Endothelial cell of umbilical vein (primary cell): ENCODE measurements at regions not wholly inside any gene's neighbourhood (a gene's known extent, or its start where the extent isn't known, plus 50 kb on each side); places are given as distances from the start of the nearest gene placed in this dataset.

Source experiments
- BruUV-seq: library from RNA; stranded (reverse); fragments of 400-500 nt; replicated peaks from 2 replicates; lab custom pipeline; 2021; lab: Mats Ljungman, UMichigan
- CTCF ChIA-PET: fragments of 300-600, 350-600 bp; sonication (Branson Sonifier 250); formaldehyde crosslinking; loops from one replicate; lab custom pipeline; 2021; ENCODE audit warnings: antibody characterized with exemption, inconsistent platforms; lab: Charles Lee
- POLR2A ChIA-PET: fragments of 300-600, 350-600 bp; sonication (Branson Sonifier 250); formaldehyde crosslinking; loops from one replicate; lab custom pipeline; 2021; ENCODE audit warnings: antibody characterized with exemption, inconsistent platforms; lab: Charles Lee
- DNase-seq: peaks from one replicate; pipeline ENCODE4 v3.0.0-alpha.2; 2011; ENCODE audit warnings: low read depth, low spot score
- FAIRE-seq: peaks from 2 replicates; lab custom pipeline; 2011; peaks lifted over from hg19 to GRCh38; lab: Jason Lieb, UNC
- H2AFZ ChIP-seq: 2 replicates; pipeline ENCODE4 v1.6.0; 2012; ENCODE audit warnings: low read depth, low read length, control low read depth, inconsistent platforms
- H3K27ac ChIP-seq: 2 replicates; pipeline ENCODE4 v1.5.1; 2011; ENCODE audit warnings: low read depth, mild to moderate bottlenecking, control low read depth, low read length, moderate library complexity; ENCODE audit not compliant: insufficient read depth
- H3K27me3 ChIP-seq, 2 experiments: 2 replicates each; pipeline versions ENCODE4 v1.6.0 to v1.6.1; 2011; ENCODE audit warnings: low read length in 2 of 2, mixed read lengths in 1 of 2; ENCODE audit not compliant: control insufficient read depth in 2 of 2, insufficient read depth in 2 of 2
- H3K36me3 ChIP-seq, 2 experiments: 2 replicates in 1 of 2; 3 replicates in 1 of 2; pipeline ENCODE4 v1.5.1; 2011; ENCODE audit warnings: low read length in 2 of 2, mild to moderate bottlenecking in 1 of 2, moderate library complexity in 1 of 2; ENCODE audit not compliant: control insufficient read depth in 2 of 2, insufficient read depth in 2 of 2; ENCODE audit errors: extremely low read depth in 1 of 2
- H3K4me1 ChIP-seq: 3 replicates; pipeline ENCODE4 v1.5.1; 2011; ENCODE audit warnings: mild to moderate bottlenecking, low read length; ENCODE audit not compliant: control insufficient read depth, insufficient read depth; ENCODE audit errors: extremely low read depth
- H3K4me2 ChIP-seq: 2 replicates; pipeline ENCODE4 v1.6.1; 2011; ENCODE audit warnings: low read length, control low read depth, mixed read lengths; ENCODE audit not compliant: insufficient read depth
- H3K4me3 ChIP-seq, 3 experiments: fragments of 200-600 bp in 1 of 3; sonication (generic), shearing (Covaris generic) in 1 of 3; replicated peaks in 1 of 3; 2 replicates each; pipeline ENCODE4 v1.5.1; 2011 to 2016; ENCODE audit warnings: control low read depth in 3 of 3, low read length in 3 of 3, mild to moderate bottlenecking in 2 of 3, inconsistent platforms in 1 of 3, low read depth in 1 of 3, moderate library complexity in 1 of 3; ENCODE audit not compliant: insufficient read depth in 1 of 3
- H3K79me2 ChIP-seq: 2 replicates; pipeline ENCODE4 v1.6.0; 2012; ENCODE audit warnings: low read length, inconsistent platforms; ENCODE audit not compliant: control insufficient read depth, insufficient read depth
- H3K9ac ChIP-seq: replicated peaks from 2 replicates; pipeline ENCODE3; 2011; ENCODE audit warnings: low read length, control low read depth; ENCODE audit not compliant: insufficient read depth; ENCODE audit errors: extremely low read depth
- H3K9me1 ChIP-seq: replicated peaks from 3 replicates; pipeline ENCODE4 v1.6.0; 2011; ENCODE audit warnings: mild to moderate bottlenecking, low read length; ENCODE audit not compliant: control insufficient read depth, insufficient read depth; ENCODE audit errors: extremely low read depth
- H3K9me3 ChIP-seq: replicated peaks from 2 replicates; pipeline ENCODE4 v1.5.1; 2012; ENCODE audit warnings: low read length, inconsistent platforms; ENCODE audit not compliant: control insufficient read depth, insufficient read depth
- H4K20me1 ChIP-seq: replicated peaks from 2 replicates; pipeline ENCODE3; 2011; ENCODE audit warnings: mild to moderate bottlenecking, low read length; ENCODE audit not compliant: control insufficient read depth, insufficient read depth; ENCODE audit errors: extremely low read depth
- EZH2 ChIP-seq: IDR thresholded peaks from 2 replicates; pipeline ENCODE4 v1.6.1; 2012; ENCODE audit warnings: borderline replicate concordance, low read depth, mild to moderate bottlenecking, moderate library complexity, low read length, inconsistent platforms; ENCODE audit not compliant: severe bottlenecking
- FOS ChIP-seq: IDR thresholded peaks from 2 replicates; pipeline ENCODE4 v1.6.1; 2011; ENCODE audit warnings: mild to moderate bottlenecking, low read length, moderate library complexity, borderline replicate concordance; ENCODE audit not compliant: insufficient read depth
- GATA2 ChIP-seq: IDR thresholded peaks from 2 replicates; pipeline ENCODE4 v1.7.0; 2011; ENCODE audit warnings: low read depth, mild to moderate bottlenecking, moderate library complexity, mixed read lengths, low read length; ENCODE audit not compliant: insufficient read length, insufficient read depth
- JUN ChIP-seq: IDR thresholded peaks from 2 replicates; pipeline ENCODE4 v1.6.1; 2011; ENCODE audit warnings: borderline replicate concordance, low read depth; ENCODE audit not compliant: insufficient read length, insufficient read depth
- MYC ChIP-seq: IDR thresholded peaks from one replicate; pipeline ENCODE4 v1.6.1; 2011; ENCODE audit warnings: mild to moderate bottlenecking, low read depth, low read length
- POLR2A ChIP-seq: IDR thresholded peaks from 2 replicates; pipeline ENCODE4 v1.6.1; 2012; ENCODE audit warnings: low read depth, mild to moderate bottlenecking, control low read depth, low read length
- POLR2AphosphoS5 ChIP-seq: IDR thresholded peaks from 2 replicates; pipeline ENCODE4 v1.6.1; 2012; ENCODE audit warnings: low read depth, mild to moderate bottlenecking, control low read depth, low read length, moderate library complexity; ENCODE audit not compliant: insufficient read depth
- dilution Hi-C: fragments of 300-500 bp; cut with MboI; formaldehyde crosslinking; loops from one replicate; pipeline ENCODE4 v1.15.0; 2019; ENCODE audit warnings: low sequenced_read_pairs; ENCODE audit not compliant: extremely low pct_ligation_motif_present
- intact Hi-C: fragments of 100-400 bp; cut with micrococcal nuclease; formaldehyde crosslinking; loops from one replicate; pipeline ENCODE4 v1.10.0; 2022
- TF ChIP-seq, protein P1 (sequence below), 2 donors: IDR thresholded peaks; 1 replicate in 1 of 2; 2 replicates in 1 of 2; pipeline ENCODE4 v1.5.1; 2011; ENCODE audit warnings: low read length in 2 of 2, mild to moderate bottlenecking in 2 of 2, moderate library complexity in 2 of 2, control low read depth in 1 of 2, inconsistent platforms in 1 of 2, low read depth in 1 of 2; ENCODE audit not compliant: insufficient read depth in 1 of 2; ENCODE audit errors: extremely low read depth in 1 of 2
- TF ChIP-seq, protein P2 (sequence below): IDR thresholded peaks from 2 replicates; pipeline ENCODE4 v1.6.1; 2011; ENCODE audit not compliant: insufficient read depth, insufficient read length

DNA sequence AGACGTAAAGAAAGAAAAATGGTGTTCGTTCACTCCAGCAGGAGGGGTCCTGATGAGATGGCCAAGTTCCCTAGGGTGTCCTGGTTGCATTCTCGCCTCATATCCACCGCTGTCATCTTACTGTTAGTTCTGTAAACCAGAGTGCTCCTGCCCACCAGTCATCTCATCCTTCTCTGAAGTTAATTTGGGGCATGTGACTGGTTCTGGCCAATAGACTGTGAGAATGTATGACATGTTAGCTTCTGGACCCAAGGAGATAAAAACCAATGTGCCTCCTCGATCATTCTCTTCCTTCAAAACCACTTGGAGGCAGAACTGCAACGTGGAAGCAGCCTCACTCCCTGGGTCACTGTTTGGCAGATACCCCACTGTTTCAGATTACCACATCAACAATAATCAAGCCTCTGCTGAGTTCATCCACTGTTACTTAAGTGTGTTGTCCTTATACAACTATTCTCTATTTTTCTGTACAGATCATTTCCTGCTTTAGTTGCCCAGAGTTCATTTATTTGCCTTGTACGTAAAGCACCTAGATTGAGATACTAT, 759.1 kb downstream of the TSN start:
- FAIRE-seq (no peak), DNase-seq (no peak)
- BruUV-seq: no TSS peak
- Histone ChIP-seq H3K79me2 (no peaks in the 10 kb centered on the region), H3K4me2 (no peak overlapping the region), H3K4me1 (no peaks in the 10 kb centered on the region), H2AFZ (no peak overlapping the region), H3K4me3 (no peak overlapping the region), H3K36me3 (no peaks in the 10 kb centered on the region), H3K9ac (no peak overlapping the region), H4K20me1 (no peaks in the 10 kb centered on the region), H3K27ac (no peak overlapping the region), H3K9me1 (no peaks in the 10 kb centered on the region), H3K9me3 (peaks cover 3% of the 10 kb centered on the region), H3K27me3 (no peaks in the 10 kb centered on the region)
- TF ChIP-seq EZH2 (no peak), JUN (no peak), MYC (no peak), POLR2AphosphoS5 (no peak), FOS (no peak), GATA2 (no peak), POLR2A (no peak)
- TF ChIP-seq, protein P1, sequence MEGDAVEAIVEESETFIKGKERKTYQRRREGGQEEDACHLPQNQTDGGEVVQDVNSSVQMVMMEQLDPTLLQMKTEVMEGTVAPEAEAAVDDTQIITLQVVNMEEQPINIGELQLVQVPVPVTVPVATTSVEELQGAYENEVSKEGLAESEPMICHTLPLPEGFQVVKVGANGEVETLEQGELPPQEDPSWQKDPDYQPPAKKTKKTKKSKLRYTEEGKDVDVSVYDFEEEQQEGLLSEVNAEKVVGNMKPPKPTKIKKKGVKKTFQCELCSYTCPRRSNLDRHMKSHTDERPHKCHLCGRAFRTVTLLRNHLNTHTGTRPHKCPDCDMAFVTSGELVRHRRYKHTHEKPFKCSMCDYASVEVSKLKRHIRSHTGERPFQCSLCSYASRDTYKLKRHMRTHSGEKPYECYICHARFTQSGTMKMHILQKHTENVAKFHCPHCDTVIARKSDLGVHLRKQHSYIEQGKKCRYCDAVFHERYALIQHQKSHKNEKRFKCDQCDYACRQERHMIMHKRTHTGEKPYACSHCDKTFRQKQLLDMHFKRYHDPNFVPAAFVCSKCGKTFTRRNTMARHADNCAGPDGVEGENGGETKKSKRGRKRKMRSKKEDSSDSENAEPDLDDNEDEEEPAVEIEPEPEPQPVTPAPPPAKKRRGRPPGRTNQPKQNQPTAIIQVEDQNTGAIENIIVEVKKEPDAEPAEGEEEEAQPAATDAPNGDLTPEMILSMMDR (IDR thresholded peaks at IDR 0.05; ENCODE audit: extremely low read depth in 1 of 2, insufficient read depth in 1 of 2, low read depth in 1 of 2, low read length in 2 of 2): no peak
- TF ChIP-seq, protein P2, sequence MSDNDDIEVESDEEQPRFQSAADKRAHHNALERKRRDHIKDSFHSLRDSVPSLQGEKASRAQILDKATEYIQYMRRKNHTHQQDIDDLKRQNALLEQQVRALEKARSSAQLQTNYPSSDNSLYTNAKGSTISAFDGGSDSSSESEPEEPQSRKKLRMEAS: no peak
- intact Hi-C loops: no loop called here
- POLR2A ChIA-PET: no interaction called here
- CTCF ChIA-PET: no interaction called here
- dilution Hi-C loops: no loop called here
